Adrenal gland (tissue), 9 donors: ENCODE measurements at regions not wholly inside any gene's neighbourhood (a gene's known extent, or its start where the extent isn't known, plus 50 kb on each side); places are given as distances from the start of the nearest gene placed in this dataset.

Source experiments
- DNase-seq, 7 donors: peaks; one replicate each; pipeline ENCODE4 v3.0.0-alpha.2; 2019 to 2020
- H3K27ac ChIP-seq, 5 donors: fragments of 200-600 bp; sonication (generic) in 4 of 5; 1 replicate in 3 of 5; 2 replicates in 2 of 5; pipeline versions ENCODE4 v1.5.1 to v1.8.0; 2016 to 2020; ENCODE audit warnings: mild to moderate bottlenecking in 1 of 5
- H3K27me3 ChIP-seq: fragments of 200-600 bp; 2 replicates; pipeline ENCODE4 v1.8.0; 2021
- H3K36me3 ChIP-seq, 2 donors: fragments of 200-600 bp; replicated peaks in 1 of 2; 1 replicate in 1 of 2; 2 replicates in 1 of 2; pipeline versions ENCODE4 v1.5.1 to v1.8.0; 2018 to 2022
- H3K4me1 ChIP-seq, 2 donors: fragments of 200-600 bp; replicated peaks in 1 of 2; 1 replicate in 1 of 2; 2 replicates in 1 of 2; pipeline versions ENCODE4 v1.5.1 to v1.8.0; 2018 to 2021
- H3K4me3 ChIP-seq, 4 donors: fragments of 200-600 bp; sonication (generic) in 3 of 4; one replicate each; pipeline ENCODE4 v1.5.1; 2016 to 2018
- H3K9me3 ChIP-seq, 3 donors: fragments of 200-600 bp; sonication (generic) in 1 of 3; replicated peaks in 1 of 3; 1 replicate in 2 of 3; 2 replicates in 1 of 3; pipeline versions ENCODE4 v1.5.1 to v1.8.0; 2016 to 2021
- POLR2A ChIP-seq, 2 donors: fragments of 450-650 bp; IDR thresholded peaks; one replicate each; pipeline ENCODE4 v1.6.1; 2017; ENCODE audit warnings: antibody characterized with exemption in 2 of 2, mild to moderate bottlenecking in 2 of 2, moderate library complexity in 1 of 2
- WGBS, 4 donors: extraction: QIAGEN DNeasy Blood & Tissue Kit in 2 of 4; methylation state at CpG; one replicate each; pipeline versions ENCODE4 v1.1.5 to v1.1.7; 2013 to 2017; 5-methylcytosine and 5-hydroxymethylcytosine counted together
- intact Hi-C, 2 donors: fragments of 100-400 bp; cut with DNase I; formaldehyde crosslinking; loops; one replicate each; pipeline versions ENCODE4 v1.14.1 to v1.15.0; 2022 to 2023
- TF ChIP-seq, protein P1 (sequence below), 6 experiments: fragments of 450-650 bp in 4 of 6; fragments of 200-600 bp in 2 of 6; sonication (generic) in 1 of 6; IDR thresholded peaks; 1 replicate in 5 of 6; 2 replicates in 1 of 6; pipeline versions ENCODE4 v1.5.1 to v1.8.0; 2016 to 2021; ENCODE audit warnings: antibody characterized with exemption in 6 of 6, mild to moderate bottlenecking in 2 of 6, moderate library complexity in 1 of 6
- donor health status: healthy with polysubstance abuse.
- donor health status: Bipolar disorder and iron deficiency.
- donor health status: DM: yes; HTN: yes; CAD: no.
- donor health status: DM: no; HTN: no; CAD: no.
- donor health status: DM: no; HTN: no; CAD: no.

DNA sequence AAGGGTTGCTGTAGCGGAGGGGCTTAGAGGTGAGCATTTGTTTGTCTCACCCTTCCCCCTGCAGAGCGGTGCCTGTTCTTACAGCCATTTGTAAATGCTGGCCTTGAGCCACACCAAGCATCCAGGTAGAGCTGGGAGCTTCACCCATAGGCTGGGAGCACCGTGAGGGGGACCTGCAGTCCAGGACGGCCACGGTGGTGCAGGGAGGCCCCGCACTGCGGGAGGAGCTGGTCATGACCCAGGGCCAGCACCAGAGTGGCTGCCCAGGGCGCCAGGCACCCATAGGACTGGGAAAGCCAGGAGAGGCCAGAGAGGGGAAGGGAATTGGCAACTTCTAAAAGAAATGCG is 197.3 kb upstream of the ADAMTS16 start:
- Histone ChIP-seq H3K27me3 (no peaks in the 10 kb centered on the region), H3K9me3 (no peaks in the 10 kb centered on the region), H3K4me1 (no peaks in the 10 kb centered on the region), H3K4me3 (no peak overlapping the region), H3K27ac (no peak overlapping the region), H3K36me3 (no peaks in the 10 kb centered on the region)
- DNase-seq: no peak
- WGBS, 4 donors: 71 to 88% (median 80%) methylated on average over 3 to 9 of the region's 9 CpGs
- no peak for TF ChIP-seq POLR2A (IDR thresholded peaks at IDR 0.05)
- TF ChIP-seq, protein P1, sequence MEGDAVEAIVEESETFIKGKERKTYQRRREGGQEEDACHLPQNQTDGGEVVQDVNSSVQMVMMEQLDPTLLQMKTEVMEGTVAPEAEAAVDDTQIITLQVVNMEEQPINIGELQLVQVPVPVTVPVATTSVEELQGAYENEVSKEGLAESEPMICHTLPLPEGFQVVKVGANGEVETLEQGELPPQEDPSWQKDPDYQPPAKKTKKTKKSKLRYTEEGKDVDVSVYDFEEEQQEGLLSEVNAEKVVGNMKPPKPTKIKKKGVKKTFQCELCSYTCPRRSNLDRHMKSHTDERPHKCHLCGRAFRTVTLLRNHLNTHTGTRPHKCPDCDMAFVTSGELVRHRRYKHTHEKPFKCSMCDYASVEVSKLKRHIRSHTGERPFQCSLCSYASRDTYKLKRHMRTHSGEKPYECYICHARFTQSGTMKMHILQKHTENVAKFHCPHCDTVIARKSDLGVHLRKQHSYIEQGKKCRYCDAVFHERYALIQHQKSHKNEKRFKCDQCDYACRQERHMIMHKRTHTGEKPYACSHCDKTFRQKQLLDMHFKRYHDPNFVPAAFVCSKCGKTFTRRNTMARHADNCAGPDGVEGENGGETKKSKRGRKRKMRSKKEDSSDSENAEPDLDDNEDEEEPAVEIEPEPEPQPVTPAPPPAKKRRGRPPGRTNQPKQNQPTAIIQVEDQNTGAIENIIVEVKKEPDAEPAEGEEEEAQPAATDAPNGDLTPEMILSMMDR (IDR thresholded peaks at IDR 0.05): no peak
- intact Hi-C loops: loop anchor here (5.0 kb wide), 2 partner anchors 66 to 71 kb away; no protein-coding TSS in a partner anchor

DNA sequence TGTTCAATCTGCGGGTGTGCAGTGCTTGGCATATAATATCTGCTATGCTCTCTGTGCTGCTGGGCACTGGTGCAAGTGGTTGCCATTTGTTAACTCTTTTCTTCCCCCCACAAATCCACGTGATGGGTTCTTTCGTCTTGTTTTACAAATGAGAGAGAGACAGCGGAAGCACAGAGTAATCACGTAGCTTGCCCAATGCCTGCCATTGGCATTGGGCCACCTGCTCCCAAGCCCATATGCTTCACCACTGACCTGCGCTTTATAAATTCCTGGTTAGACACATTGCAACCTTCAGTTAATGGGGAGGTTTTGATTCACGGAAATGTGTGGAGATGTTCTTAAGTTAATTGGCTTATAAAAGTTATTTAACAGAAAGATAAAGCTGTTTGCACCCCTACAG is 194.8 kb upstream of the ADAMTS16 start:
- Histone ChIP-seq H3K4me1 (no peaks in the 10 kb centered on the region), H3K9me3 (no peaks in the 10 kb centered on the region), H3K36me3 (no peaks in the 10 kb centered on the region), H3K27me3 (no peaks in the 10 kb centered on the region), H3K27ac (no peak overlapping the region), H3K4me3 (no peak overlapping the region)
- intact Hi-C loops: no loop called here
- TF ChIP-seq, protein P1 (IDR thresholded peaks at IDR 0.05): no peak
- no peak for TF ChIP-seq POLR2A (IDR thresholded peaks at IDR 0.05)
- 79 to 85% (median 80%) methylated on average over 7 of the region's 7 CpGs for WGBS, 4 donors
- DNase-seq: no peak

DNA sequence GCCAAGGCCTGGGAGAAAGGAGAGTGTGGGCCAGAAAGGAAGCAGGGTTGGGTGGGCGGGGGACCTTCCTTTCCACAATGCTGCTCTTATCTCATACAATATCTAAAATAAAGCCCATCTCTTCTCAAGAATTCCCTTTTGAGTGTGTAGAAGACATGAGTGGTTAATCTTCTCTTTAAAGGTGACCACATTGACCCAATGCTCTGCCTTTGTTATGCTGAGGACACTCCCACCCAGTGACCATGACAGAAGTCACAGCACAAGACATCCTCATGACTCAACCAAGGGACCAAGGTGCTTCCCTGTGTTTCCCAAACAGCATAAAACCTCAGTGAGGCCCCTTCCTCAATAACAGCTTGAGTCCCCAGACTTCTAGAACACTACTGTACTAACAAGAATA is 193.0 kb upstream of the ADAMTS16 start:
- no peak for TF ChIP-seq POLR2A (IDR thresholded peaks at IDR 0.05)
- TF ChIP-seq, protein P1 (IDR thresholded peaks at IDR 0.05): no peak
- DNase-seq: no peak
- intact Hi-C loops: no loop called here
- Histone ChIP-seq H3K4me3 (no peak overlapping the region), H3K36me3 (no peaks in the 10 kb centered on the region), H3K27me3 (no peaks in the 10 kb centered on the region), H3K9me3 (no peaks in the 10 kb centered on the region), H3K4me1 (no peaks in the 10 kb centered on the region), H3K27ac (no peak overlapping the region)
- WGBS, 4 donors: 73 to 100% (median 88%) methylated on average over 1 of the region's 1 CpG

DNA sequence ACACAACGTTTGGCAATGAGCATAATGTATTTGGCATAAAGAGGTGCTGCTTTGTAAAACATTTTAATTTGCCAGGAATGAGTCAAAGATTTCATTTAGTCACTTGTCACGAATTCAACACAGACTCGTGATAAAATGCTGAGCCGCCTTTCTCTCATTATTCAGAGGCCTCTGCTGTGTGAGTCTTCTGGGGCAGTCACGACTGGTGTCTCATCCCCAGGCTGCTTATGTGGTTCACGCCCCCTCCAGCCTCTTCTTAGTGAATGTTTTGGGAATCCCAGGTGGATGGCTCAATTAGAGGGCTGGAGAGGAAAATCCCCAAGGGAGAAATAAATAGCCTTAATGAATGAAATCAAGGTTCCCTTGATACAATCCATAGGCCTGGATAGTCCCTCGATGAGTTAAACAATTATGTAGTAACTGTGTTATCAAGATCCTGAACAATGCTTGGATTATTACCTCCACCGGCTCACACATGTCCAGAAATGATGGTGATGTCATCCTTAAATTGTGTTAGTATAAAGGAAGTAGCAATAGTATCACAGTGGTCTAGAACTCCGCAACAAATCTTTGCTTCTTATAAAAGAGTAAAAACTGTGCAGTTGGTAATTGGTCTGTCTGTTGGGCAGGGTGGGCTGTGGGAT is 192.1 kb upstream of the ADAMTS16 start:
- 72 to 74% (median 73%) methylated on average over 9 of the region's 9 CpGs for WGBS, 4 donors
- no peak for DNase-seq
- H3K4me3 ChIP-seq: no peak overlapping the region
- no peaks in the 10 kb centered on the region for H3K4me1 ChIP-seq
- intact Hi-C loops: no loop called here
- peaks cover under 1% of the 10 kb centered on the region for H3K27me3 ChIP-seq
- H3K9me3 ChIP-seq: no peaks in the 10 kb centered on the region
- no peaks in the 10 kb centered on the region for H3K36me3 ChIP-seq
- TF ChIP-seq POLR2A (IDR thresholded peaks at IDR 0.05): no peak
- TF ChIP-seq, protein P1 (IDR thresholded peaks at IDR 0.05): no peak
- H3K27ac ChIP-seq: no peak overlapping the region
